HEK293 (cell line): ENCODE measurements at regions not wholly inside any gene's neighbourhood (a gene's known extent, or its start where the extent isn't known, plus 50 kb on each side); places are given as distances from the start of the nearest gene placed in this dataset.

Source experiments
- HOXA7 ChIP-seq: sonication (generic); formaldehyde crosslinking; IDR thresholded peaks from 2 replicates; pipeline ENCODE4 v1.8.1; 2022; ENCODE audit warnings: missing genetic modification reagents, borderline replicate concordance
- TRIM28 ChIP-seq: IDR thresholded peaks from 2 replicates; pipeline ENCODE4 v1.6.1; 2011; ENCODE audit warnings: low read length, control low read depth, borderline replicate concordance
- ZFP41 ChIP-seq: fragments of 450-650 bp; formaldehyde crosslinking; IDR thresholded peaks from 2 replicates; pipeline ENCODE4 v1.5.1; 2016; ENCODE audit warnings: missing biosample characterization, missing genetic modification characterization, borderline replicate concordance
- ZNF121 ChIP-seq: fragments of 450-650 bp; formaldehyde crosslinking; IDR thresholded peaks from 2 replicates; pipeline ENCODE4 v1.5.1; 2016; ENCODE audit warnings: missing biosample characterization, missing genetic modification characterization
- TF ChIP-seq, protein P1 (sequence below): fragments of 450-650 bp; formaldehyde crosslinking; IDR thresholded peaks from 2 replicates; pipeline ENCODE4 v1.5.1; 2016; ENCODE audit warnings: missing biosample characterization, missing genetic modification characterization
- TF ChIP-seq, protein P2 (sequence below): fragments of 450-650 bp; formaldehyde crosslinking; IDR thresholded peaks from 2 replicates; pipeline ENCODE4 v1.5.1; 2016; ENCODE audit warnings: missing biosample characterization, missing genetic modification characterization
- TF ChIP-seq, protein P3 (sequence below): fragments of 450-650 bp; formaldehyde crosslinking; IDR thresholded peaks from 2 replicates; pipeline ENCODE4 v1.5.1; 2016; ENCODE audit warnings: missing biosample characterization, missing genetic modification characterization

DNA sequence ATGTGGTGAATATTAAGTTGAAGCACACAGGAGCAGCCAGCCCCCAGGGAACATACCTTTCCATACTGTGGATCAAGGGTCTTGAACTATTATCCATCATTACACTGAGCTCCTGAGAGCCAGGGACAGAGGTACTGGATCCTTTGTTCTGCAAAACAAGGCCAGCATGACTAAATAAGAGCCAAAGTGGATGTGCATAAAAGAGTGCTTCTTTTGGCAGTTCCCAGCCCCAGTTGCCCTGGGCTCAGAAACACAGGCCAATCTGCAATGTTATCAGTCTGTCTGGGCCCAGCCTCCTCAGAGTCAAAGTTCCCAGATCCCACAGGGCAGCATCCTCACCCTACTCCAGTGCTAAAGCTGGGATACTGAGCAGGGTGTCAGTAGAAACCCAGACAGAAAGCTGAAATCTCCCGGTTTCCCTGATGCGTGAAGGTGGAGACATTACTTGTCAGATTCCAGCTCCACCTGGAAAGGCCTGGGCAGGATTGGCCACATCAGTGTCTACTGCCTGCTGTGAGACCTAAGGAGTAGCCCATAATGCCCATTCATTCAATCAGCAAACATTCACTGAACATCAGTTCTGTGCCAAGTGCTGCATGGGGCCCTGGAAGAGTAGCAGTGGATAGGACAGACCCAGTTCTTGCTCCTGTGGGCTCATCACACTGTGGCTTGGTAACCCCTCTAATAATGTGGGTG, 342.7 kb downstream of the CXCL12 start:
- TF ChIP-seq, protein P1, sequence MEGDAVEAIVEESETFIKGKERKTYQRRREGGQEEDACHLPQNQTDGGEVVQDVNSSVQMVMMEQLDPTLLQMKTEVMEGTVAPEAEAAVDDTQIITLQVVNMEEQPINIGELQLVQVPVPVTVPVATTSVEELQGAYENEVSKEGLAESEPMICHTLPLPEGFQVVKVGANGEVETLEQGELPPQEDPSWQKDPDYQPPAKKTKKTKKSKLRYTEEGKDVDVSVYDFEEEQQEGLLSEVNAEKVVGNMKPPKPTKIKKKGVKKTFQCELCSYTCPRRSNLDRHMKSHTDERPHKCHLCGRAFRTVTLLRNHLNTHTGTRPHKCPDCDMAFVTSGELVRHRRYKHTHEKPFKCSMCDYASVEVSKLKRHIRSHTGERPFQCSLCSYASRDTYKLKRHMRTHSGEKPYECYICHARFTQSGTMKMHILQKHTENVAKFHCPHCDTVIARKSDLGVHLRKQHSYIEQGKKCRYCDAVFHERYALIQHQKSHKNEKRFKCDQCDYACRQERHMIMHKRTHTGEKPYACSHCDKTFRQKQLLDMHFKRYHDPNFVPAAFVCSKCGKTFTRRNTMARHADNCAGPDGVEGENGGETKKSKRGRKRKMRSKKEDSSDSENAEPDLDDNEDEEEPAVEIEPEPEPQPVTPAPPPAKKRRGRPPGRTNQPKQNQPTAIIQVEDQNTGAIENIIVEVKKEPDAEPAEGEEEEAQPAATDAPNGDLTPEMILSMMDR (tag by site-specific recombination), result no peak
- TF ChIP-seq TRIM28 (no peak), ZNF121 (tag by site-specific recombination) (no peak), ZFP41 (tag by site-specific recombination) (no peak), HOXA7 (CRISPR knock-in tag) (no peak)
- TF ChIP-seq, protein P2, sequence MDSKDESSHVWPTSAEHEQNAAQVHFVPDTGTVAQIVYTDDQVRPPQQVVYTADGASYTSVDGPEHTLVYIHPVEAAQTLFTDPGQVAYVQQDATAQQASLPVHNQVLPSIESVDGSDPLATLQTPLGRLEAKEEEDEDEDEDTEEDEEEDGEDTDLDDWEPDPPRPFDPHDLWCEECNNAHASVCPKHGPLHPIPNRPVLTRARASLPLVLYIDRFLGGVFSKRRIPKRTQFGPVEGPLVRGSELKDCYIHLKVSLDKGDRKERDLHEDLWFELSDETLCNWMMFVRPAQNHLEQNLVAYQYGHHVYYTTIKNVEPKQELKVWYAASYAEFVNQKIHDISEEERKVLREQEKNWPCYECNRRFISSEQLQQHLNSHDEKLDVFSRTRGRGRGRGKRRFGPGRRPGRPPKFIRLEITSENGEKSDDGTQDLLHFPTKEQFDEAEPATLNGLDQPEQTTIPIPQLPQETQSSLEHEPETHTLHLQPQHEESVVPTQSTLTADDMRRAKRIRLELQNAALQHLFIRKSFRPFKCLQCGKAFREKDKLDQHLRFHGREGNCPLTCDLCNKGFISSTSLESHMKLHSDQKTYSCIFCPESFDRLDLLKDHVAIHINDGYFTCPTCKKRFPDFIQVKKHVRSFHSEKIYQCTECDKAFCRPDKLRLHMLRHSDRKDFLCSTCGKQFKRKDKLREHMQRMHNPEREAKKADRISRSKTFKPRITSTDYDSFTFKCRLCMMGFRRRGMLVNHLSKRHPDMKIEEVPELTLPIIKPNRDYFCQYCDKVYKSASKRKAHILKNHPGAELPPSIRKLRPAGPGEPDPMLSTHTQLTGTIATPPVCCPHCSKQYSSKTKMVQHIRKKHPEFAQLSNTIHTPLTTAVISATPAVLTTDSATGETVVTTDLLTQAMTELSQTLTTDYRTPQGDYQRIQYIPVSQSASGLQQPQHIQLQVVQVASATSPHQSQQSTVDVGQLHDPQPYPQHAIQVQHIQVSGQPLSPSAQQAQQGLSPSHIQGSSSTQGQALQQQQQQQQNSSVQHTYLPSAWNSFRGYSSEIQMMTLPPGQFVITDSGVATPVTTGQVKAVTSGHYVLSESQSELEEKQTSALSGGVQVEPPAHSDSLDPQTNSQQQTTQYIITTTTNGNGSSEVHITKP, result no peak
- TF ChIP-seq, protein P3, sequence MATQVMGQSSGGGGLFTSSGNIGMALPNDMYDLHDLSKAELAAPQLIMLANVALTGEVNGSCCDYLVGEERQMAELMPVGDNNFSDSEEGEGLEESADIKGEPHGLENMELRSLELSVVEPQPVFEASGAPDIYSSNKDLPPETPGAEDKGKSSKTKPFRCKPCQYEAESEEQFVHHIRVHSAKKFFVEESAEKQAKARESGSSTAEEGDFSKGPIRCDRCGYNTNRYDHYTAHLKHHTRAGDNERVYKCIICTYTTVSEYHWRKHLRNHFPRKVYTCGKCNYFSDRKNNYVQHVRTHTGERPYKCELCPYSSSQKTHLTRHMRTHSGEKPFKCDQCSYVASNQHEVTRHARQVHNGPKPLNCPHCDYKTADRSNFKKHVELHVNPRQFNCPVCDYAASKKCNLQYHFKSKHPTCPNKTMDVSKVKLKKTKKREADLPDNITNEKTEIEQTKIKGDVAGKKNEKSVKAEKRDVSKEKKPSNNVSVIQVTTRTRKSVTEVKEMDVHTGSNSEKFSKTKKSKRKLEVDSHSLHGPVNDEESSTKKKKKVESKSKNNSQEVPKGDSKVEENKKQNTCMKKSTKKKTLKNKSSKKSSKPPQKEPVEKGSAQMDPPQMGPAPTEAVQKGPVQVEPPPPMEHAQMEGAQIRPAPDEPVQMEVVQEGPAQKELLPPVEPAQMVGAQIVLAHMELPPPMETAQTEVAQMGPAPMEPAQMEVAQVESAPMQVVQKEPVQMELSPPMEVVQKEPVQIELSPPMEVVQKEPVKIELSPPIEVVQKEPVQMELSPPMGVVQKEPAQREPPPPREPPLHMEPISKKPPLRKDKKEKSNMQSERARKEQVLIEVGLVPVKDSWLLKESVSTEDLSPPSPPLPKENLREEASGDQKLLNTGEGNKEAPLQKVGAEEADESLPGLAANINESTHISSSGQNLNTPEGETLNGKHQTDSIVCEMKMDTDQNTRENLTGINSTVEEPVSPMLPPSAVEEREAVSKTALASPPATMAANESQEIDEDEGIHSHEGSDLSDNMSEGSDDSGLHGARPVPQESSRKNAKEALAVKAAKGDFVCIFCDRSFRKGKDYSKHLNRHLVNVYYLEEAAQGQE (tag by site-specific recombination), result no peak
